HG02571 (cell line): ENCODE measurements at regions not wholly inside any gene's neighbourhood (a gene's known extent, or its start where the extent isn't known, plus 50 kb on each side); places are given as distances from the start of the nearest gene placed in this dataset.
"Not testable (repeated sequence)": the region's sequence is repeated elsewhere in the genome, so short reads cannot be mapped to it uniquely, and the experiment has no call there.

ENCODE experiments used
- ATAC-seq: cut with Tn5 transposase; IDR thresholded peaks from one replicate; pipeline ENCODE4 v1.9.1; 2021; ENCODE audit warnings: mild to moderate bottlenecking, moderate library complexity; ENCODE audit not compliant: unreplicated experiment

DNA sequence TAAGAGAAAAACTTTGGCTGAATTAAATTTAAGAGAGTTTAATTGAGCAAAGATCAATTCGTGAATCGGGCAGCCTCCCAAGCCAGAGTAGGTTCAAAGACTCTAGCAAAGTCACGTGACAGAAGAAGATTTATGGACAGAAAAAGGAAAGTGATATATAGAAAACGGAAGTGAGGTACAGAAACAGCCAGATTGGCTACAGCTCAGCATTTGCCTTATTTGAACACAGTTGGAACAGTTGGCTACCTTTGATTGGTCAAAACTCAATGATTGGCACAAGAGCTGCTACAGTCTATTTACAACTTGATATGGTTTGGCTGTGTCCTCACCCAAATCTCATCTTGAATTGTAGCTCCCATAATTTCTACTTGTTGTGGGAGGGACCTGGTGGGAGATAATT, 102.6 kb downstream of the PLG start:
- no peak for ATAC-seq

DNA sequence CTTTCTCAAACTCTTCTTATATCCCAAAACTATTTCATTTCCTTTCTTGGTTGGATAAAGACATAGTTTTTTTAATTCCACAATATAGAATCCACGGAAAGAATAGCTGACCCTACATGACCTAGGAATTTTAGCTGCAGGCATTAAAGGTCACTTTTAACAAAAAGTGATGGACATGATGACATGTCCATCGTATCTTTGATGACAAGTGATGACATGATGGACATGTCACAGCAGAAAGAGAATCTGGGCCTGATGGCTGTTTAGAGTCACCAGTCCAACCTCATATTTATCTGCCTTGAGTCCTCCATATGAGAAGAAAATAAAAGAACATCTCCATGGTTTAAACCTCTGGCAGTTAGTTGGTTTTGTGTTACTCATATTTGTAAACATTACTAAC, 106.2 kb downstream of the PLG start:
- ATAC-seq: no peak

DNA sequence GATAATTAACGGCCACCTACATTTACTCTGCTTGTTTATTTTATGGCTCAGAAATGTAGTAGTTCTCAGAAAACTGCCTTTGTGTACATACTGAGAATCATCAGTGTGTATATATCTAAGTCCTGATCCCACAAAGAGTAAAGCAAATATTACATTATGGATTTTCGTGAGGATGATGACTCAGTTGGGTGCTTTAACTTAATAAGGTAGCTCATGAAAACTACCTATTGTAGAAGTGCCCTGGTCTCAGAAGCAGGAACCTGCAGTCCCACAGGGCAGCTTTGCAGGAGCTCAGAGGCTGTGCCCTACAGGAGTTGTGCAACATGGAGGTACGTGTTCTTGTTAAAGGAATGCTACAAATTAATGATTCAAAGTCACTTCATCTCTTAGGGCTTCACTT, 108.2 kb downstream of the PLG start:
- ATAC-seq: no peak

DNA sequence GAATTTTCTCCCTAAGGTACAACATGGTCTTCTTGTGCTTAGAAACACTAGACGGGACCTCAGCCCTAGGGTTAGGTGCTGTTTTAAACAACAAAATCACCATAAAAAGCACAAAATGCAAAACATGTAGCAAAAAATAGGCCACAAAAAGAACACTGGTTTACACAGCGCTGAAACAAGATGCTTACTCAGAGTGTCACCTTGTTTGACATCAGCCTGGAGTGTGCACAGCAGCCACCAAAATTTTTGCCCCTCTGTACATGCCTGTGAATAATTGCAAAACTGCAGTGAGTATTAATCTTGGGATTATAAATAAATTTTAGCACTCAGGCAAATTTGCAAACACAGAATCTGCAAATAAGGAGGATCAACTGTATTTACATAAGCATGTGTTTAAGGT, 110.1 kb downstream of the PLG start:
- no peak for ATAC-seq

DNA sequence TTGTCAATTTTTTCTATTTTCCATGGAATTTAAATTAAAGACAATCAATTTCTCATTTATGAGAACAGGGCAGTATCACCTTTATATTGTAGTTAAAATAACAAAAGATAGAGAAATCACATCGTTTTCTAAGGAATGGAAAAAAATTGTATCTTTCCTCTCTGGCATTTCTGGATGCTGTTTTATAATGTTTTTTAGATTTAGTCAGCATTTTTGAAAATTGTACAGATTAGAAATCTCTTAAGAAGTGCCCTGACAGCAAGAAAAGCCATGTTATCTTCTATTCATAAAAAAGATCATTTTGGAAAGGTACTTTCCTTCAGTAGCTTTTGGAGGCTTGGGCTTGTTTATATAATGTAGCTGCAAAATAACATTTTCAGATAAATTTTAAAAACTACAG, 116.9 kb downstream of the PLG start:
- no peak for ATAC-seq

DNA sequence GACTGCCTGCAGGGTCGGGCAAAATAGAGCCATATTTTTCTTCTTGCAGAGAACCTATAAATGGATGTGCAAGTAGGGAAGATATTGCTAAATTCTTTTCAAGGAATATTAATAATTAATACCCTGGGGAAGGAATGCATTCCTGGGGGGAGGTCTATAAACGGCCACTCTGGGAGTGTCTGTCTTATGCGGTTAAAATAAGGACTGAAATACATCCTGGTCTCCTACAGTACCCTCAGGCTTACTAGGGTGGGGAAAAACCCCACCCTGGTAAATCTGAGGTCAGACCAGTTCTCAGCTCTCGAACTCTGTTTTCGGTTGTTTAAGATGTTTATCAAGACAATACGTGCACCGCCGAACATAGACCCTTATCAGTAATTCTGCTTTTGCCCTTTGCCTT, 118.6 kb downstream of the PLG start:
- ATAC-seq: not testable (repeated sequence)

DNA sequence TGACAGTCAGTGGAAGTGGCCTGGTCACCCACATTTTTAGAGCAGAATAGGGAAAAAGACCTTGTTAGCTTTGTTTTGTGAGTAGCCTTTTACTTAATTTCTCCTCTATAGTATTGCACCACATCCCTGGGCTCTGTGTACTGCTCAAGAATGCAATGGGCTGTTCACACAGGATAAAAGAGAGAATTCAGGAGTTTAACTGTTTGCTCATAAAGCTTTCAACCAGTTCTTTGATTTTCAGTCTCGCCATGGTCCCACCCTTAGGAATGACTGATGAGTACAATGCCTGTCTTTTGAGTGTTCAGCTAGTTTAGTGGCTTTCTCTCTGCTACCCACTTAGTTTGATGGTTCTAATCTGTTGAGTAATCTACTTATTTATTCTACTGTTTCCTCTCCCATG, 129.7 kb downstream of the PLG start:
- no peak for ATAC-seq

DNA sequence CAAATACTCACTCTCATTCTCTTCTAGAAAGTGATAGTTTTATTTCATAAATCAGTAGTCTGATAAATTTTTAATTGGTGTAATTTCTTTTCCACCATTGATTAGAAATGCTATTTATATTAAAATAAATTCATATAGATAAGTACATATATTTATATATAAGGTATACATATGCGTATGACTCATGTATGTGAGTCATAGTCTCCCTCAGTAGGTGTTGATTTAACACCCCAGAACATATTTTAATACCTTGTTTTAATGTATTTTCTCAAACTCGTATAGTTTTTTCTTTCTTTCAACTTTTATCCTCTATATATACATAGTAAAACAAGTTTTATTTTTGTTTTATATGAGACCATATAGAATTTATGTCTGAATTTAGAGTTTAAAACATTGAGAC, 130.4 kb downstream of the PLG start:
- ATAC-seq: no peak

DNA sequence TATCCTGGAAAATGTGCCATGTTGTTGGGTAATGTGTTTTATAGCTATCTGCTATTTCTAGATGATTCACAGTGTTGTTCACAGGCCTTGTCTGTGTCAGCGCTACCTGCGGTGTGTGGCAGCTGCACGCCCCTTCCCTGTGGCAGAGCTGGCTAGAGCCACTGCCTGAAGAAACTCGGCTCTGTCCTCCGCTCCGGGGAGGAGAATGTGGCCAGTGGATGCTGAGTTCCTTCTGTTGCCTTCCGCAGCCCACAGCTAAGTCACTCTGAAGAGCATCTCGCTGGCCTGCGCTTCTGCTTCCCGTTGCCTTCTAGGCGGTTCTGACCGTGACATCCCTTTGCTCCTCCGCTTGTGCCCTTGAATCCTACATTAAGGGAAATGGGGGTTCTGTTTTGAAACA, 135.1 kb downstream of the PLG start:
- ATAC-seq: no peak

DNA sequence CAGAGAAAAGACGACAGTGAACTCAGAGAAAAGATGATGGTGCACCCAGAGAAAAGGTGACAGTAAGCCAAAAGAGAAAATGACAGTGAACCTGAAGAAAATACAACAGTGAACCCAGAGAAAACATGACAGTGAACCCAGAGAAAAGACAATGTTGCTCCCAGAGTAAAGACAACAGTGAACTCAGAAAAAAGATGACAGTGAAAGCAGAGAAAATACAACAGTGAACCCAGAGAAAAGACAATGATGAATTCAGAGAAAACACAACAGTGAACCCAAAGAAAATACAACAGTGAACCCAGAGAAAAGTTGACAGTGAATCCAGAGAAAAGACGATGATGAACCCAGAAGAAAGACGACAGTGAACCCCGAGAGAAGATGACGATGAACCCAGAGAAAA, 140.5 kb upstream of the MAP3K4 start:
- no peak for ATAC-seq

DNA sequence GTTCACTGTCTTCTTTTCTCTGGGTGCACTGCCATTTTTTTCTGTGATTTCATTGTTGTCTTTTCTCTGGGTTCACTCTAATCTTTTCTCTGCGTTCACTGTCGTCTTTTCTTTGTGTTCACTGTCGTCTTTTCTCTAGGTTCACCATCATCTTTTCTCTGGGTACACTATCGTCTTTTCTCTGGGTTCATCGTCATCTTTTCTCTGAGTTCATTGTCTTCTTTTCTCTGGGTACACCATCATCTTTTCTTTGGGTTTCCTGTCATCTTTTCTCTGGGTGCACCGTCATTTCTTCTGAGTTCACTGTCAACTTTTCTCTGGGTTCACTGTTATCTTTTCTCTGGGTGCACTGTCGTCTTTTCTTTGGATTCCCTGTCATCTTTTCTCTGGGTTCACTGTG, 137.6 kb upstream of the MAP3K4 start:
- ATAC-seq: no peak

DNA sequence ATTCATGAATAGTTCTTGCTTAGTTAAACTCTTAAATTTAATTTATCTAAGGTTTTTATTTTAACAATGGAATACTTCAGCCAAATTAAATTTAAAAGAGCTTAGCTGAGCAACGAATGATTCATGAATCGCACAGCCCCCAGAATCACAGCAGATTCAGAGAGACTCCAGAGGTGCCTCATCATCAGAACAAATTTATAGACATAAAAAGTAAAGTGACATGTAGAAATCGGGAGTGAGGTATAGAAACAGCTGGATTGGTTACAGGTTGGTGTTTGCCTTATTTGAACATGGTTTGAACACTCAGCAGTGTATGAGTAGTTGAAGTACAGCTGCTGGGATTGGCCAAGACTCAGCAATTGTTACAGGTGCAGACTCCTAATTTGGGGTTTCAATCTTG, 132.7 kb upstream of the MAP3K4 start:
- no peak for ATAC-seq

DNA sequence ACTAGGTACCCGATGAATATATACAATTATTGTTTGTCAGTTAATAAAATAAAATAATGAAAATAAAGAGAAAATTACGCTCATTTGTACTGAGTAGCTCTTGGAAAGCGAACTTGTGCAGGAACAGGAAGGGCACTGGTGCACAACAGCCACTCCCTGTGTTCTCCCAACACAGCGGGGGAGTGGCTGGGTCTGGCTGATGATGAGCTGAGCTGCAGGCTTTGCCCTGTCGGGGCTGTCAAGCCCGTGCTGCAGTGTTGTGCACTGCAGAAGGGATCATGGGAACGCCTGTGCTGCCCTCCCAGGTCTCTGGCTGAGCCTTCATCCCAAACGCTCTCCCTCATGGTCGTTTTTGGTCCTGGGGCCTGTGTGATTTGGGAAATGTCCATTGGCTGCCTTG, 131.7 kb upstream of the MAP3K4 start:
- no peak for ATAC-seq

DNA sequence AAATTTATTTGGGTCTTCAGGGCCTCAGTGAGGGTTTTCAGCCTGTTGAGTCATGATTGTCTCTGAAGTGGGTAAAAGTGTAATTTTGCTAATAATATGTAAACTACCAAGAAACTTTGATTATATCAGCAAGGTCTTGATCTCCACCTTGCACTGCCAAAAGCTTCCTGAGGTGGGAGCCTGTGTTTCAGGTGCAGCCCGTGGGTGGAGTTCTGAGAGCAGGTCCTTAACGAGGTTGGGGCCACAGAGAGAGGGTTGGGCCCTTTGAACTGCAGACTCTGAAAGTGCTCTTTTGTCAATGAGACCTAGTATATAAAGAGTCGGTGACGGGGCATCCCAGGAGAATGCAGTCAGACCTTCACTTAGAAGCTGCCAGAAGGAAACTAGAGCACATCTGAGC, 129.7 kb upstream of the MAP3K4 start:
- ATAC-seq: no peak

DNA sequence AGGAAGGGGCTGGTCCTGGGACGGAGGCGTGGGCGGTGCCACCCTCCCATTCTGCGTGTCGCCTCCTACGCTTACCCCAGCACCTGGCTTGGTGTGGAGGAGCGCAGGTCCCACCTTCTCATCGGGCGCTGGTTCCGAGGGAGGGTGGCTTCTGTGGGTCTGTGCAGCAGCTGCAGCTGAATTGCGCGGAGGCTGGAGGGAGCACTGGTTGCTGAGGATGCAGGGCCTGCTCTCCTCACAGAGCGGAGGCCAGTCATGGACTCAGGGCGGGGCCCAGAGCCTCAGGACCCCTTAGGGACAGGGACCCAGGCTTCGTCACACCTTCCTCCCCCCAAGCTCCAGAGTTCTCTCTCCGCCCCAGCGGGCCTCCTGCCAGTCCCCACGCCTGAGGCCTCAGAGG, 127.8 kb upstream of the MAP3K4 start:
- ATAC-seq: no peak

DNA sequence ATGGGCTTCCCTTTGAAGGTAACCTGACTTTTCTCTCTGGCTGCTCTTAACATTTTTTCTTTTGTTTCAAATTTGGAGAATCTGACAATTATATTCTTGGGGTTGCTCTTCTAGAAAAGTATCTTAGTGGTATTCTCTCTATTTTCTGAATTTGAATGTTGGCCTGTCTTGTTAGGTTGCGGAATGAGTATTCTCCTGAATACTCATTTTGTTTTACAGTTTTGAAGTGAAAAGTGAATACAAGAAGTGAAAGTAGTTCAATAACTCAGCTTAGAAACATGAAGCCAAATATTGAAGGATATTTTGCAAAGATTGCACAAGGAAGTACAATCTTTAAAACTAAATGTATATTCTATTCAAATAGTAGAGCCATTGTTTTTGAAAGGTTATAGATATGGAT, 120.2 kb upstream of the MAP3K4 start:
- ATAC-seq: no peak

DNA sequence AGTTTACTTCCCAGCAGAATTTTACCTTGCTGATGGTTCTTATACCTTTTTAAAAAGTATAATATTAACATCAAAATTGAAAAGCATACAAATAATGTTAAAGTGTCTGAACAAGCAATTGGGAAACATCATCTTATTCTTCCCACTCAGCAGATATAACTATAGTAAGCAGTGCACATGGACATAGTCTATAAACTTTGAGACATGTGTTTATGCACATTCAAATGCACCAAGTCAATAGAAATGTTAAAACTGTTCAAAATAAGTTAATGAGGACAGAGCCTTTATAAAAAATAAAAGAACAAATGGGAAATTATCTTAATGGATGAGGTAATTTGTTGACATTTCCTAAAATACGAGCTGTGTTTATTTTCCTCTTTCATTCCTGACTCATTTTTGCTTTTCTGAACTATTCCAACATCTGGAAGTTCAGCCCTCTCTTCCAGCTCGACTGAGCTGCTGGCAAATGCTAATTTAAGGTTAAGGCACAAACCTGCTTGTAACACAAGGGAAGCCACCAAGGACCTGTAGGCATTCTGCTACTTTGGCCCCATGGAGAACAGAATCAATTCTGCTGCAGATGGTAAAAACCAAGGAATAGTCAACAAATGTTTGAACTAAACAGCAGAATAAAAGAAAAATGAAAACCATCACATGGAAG, 110.3 kb upstream of the MAP3K4 start:
- ATAC-seq: no peak

DNA sequence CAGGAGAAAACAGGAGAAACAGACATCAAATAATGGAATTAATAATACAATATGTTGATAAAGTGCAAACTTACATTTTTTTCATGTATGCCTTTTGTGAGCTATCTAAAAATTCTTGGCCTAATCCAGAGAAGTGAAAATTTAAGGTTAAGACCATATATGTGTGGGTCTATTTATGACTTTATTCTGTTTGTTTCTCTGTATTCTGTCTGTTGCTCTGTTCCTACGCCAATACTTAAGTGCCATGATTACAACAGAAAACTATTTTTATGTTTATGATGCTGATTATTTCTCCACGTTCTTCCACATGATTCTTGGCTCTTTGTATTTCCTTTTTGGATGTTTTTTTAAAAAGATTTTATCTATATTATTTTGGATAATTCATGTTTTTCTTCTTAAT, 109.6 kb upstream of the MAP3K4 start:
- ATAC-seq: no peak

DNA sequence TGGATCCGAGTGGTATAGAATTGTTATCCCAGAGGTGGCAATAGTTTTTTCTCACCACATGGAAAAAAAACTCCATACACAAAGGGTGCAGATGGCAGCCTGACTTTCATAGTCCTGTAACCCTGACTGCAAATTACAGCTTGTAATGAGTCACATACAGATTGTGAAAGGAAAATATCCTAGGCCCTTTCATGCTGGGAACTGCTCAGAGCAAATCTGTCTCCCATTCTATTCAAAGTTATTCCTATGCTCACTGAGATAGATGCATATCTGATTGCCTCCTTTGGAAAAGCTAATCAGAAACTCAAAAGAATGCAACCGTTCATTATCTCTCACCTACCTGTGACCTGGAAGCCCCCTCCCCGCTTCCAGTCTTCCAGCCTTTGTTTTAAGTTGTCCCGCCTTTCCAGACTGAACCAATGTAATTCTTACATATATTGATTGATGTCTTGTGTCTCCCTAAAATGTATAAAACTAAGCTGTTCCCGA, 108.7 kb upstream of the MAP3K4 start:
- ATAC-seq: no peak

DNA sequence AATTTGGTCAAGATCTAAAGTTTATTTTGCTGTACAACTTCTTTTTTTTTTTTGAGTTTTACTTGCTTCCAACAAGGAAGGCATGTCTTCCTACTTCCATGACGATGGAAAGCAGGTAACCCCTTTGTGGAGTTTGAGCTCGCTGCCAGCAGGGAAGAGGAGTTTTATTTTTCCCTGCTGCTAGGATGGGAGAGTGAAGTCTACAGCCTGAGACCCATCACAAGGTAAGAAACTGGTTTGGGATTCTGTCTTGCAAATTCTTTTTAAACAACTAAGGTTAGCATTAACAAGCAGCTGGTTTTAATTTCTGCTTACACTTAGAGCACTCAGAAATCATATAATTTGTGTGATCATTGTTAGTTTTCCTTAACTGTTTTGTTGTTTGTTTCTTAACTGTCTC, 108.0 kb upstream of the MAP3K4 start:
- ATAC-seq: no peak

DNA sequence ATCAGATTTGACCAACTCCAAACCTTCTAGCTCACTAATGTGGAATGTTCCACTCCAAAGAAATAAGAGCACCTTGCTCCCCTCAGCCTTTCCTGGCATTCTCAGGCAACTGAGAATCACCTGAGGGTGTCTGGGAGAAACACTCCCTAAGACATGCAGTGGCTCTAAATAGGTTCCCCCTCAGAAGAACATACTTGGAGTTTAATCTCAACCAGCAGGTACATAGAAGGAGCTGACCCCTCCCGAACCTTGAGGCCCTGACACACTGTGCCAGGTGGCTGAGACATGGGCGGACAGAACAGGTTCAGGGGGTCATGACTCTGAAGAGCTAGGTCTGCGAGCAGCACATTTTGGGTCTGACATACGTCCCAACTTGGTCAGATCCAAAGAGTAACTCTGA, 107.6 kb upstream of the MAP3K4 start:
- no peak for ATAC-seq

DNA sequence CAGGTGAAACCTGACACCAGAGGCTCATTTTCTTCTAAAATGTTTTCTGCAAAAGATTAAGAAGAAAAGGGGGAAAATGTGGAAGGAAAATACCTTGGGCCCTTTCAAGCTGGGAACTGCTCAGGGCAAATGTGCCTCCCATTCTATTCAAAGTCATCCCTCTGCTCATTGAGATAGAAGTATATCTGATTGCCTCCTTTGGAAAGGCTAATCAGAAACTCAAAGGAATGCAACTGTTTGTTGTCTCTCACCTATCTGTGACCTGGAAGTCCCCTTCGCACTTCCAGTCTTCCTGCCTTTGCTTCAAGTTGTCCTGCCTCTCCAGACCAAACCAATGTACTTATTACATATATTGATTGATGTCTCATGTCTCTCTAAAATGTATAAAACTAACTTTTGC, 102.4 kb upstream of the MAP3K4 start:
- ATAC-seq: not testable (repeated sequence)

DNA sequence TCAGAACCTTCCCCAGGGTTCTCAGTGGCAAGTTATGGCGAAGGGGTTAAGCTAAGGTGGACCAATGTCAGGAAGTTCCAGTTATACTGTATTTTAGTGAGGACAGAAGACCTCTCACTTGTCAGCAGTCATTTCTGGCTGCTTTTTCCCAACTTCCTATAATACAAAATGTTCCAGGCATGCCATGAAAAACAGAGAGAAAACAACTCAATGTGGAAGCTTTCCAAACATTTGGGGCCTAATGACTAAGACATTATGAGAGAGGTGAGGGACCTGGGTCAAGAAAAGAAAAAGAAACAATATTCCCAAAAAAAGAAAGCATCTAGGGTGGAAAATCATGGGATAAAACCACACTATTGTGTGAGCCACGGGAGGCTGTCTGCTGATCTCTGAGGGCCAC, 99.9 kb upstream of the MAP3K4 start:
- no peak for ATAC-seq
